Left lung (tissue), 4 donors: ENCODE measurements at regions not wholly inside any gene's neighbourhood (a gene's known extent, or its start where the extent isn't known, plus 50 kb on each side); places are given as distances from the start of the nearest gene placed in this dataset.

Source experiments
- ATAC-seq: fragments of 200-7000 bp; cut with Tn5 transposase; one replicate; pipeline ENCODE4 v1.9.1; 2020; ENCODE audit warnings: moderate library complexity
- DNase-seq, 4 donors: peaks; one replicate each; pipeline ENCODE4 v3.0.0-alpha.2; 2013 to 2020
- H3K27ac ChIP-seq, 2 donors: fragments of 200-600 bp; sonication (generic) in 1 of 2; one replicate each; pipeline versions ENCODE4 v1.5.0 to v1.8.0; 2020 to 2021
- H3K27me3 ChIP-seq, 2 donors: fragments of 200-600 bp; sonication (generic) in 1 of 2; one replicate each; pipeline versions ENCODE4 v1.5.0 to v1.8.0; 2020 to 2021
- H3K36me3 ChIP-seq, 2 donors: fragments of 200-600 bp; sonication (generic) in 1 of 2; one replicate each; pipeline versions ENCODE4 v1.5.0 to v1.8.0; 2020 to 2021
- H3K4me1 ChIP-seq, 2 donors: fragments of 200-600 bp; one replicate each; pipeline ENCODE4 v1.8.0; 2021
- H3K4me3 ChIP-seq, 2 donors: fragments of 200-600 bp; sonication (generic) in 1 of 2; one replicate each; pipeline versions ENCODE4 v1.5.0 to v1.8.0; 2020 to 2021; ENCODE audit warnings: mild to moderate bottlenecking in 1 of 2
- H3K9me3 ChIP-seq, 2 donors: fragments of 200-600 bp; sonication (generic) in 1 of 2; one replicate each; pipeline versions ENCODE4 v1.5.0 to v1.8.0; 2020 to 2021
- CTCF ChIP-seq, 2 donors: fragments of 200-600 bp; sonication (generic) in 1 of 2; IDR thresholded peaks; one replicate each; pipeline versions ENCODE4 v1.5.0 to v1.8.0; 2021; ENCODE audit warnings: antibody characterized with exemption in 2 of 2
- intact Hi-C, 2 donors: fragments of 100-400 bp; cut with DNase I; formaldehyde crosslinking; loops; one replicate each; pipeline versions ENCODE4 v1.11.2 to v1.14.2; 2022
- donor health status: DM: no; HTN: yes; CAD: no.
- donor health status: DM: no; HTN: no; CAD: no.

DNA sequence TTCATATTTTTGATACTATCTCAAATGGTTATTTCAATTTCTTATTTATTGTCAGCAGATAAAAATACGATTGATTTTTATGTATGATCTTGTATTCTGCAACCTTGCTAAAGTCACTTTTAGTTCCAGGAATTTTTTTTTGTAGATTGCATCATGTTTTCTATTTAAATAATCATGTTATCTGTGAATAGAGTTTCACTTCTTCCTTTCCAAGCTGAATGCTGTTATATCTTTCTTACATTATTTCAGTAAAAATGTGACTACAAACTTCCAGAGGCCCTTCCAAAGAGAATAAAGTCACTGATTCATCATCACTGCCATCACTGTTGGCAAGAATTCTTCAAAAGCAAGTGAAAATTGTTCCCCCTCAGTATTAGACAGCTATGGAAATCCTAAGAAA is 104.7 kb upstream of the RAP1B start:
- DNase-seq = no peak
- Histone ChIP-seq H3K27ac (no peak overlapping the region), H3K9me3 (no peaks in the 10 kb centered on the region), H3K27me3 (no peaks in the 10 kb centered on the region), H3K36me3 (no peaks in the 10 kb centered on the region), H3K4me3 (no peak overlapping the region), H3K4me1 (no peaks in the 10 kb centered on the region)
- no peak for TF ChIP-seq CTCF (IDR thresholded peaks at IDR 0.05)
- intact Hi-C loops = no loop called here
- ATAC-seq = no peak

GRCh38 chr12:68506619-68507018 is 104.1 kb upstream of the RAP1B start:
- no peak for TF ChIP-seq CTCF (IDR thresholded peaks at IDR 0.05)
- ATAC-seq = no peak
- no peak for DNase-seq

DNA sequence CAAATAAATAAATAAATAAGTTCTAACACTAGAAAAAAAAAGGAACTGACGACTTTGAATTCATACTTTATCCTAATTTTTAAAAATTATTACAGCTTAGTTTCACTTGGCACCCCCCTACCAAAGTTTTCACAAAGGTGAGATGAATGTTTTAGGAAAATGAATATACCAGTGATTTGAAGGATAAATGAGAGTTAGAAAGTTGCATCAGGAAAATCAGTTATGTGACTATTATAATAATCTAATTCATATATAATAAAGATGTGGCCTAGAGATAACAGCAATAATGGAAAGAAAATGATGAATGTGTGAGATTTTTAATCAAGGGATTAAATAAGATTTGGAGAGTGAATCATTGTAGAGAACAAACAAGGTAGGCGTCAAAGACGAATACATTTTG is 103.0 kb upstream of the RAP1B start:
- H3K27me3 ChIP-seq = no peaks in the 10 kb centered on the region
- no peaks in the 10 kb centered on the region for H3K4me1 ChIP-seq
- intact Hi-C loops = no loop called here
- TF ChIP-seq CTCF (IDR thresholded peaks at IDR 0.05) = no peak
- no peak overlapping the region for H3K4me3 ChIP-seq
- H3K27ac ChIP-seq = no peak overlapping the region
- H3K9me3 ChIP-seq = no peaks in the 10 kb centered on the region
- DNase-seq (no peak), ATAC-seq (no peak)
- no peaks in the 10 kb centered on the region for H3K36me3 ChIP-seq

More at GRCh38 chr12:68506619-68507018, 104.1 kb upstream of the RAP1B start:
- Histone ChIP-seq H3K9me3 (no peaks in the 10 kb centered on the region), H3K27ac (no peak overlapping the region), H3K4me1 (no peaks in the 10 kb centered on the region), H3K4me3 (no peak overlapping the region), H3K27me3 (no peaks in the 10 kb centered on the region), H3K36me3 (no peaks in the 10 kb centered on the region)
- intact Hi-C loops = no loop called here

- Histone ChIP-seq H3K4me3 (no peak overlapping the region), H3K27me3 (no peaks in the 10 kb centered on the region), H3K9me3 (no peaks in the 10 kb centered on the region), H3K27ac (no peak overlapping the region), H3K36me3 (no peaks in the 10 kb centered on the region), H3K4me1 (no peaks in the 10 kb centered on the region)
- TF ChIP-seq CTCF (IDR thresholded peaks at IDR 0.05) = no peak
- ATAC-seq (no peak), DNase-seq (no peak)
- intact Hi-C loops = no loop called here
Observed at GRCh38 chr12:68508576-68508975, 102.1 kb upstream of the RAP1B start.

DNA sequence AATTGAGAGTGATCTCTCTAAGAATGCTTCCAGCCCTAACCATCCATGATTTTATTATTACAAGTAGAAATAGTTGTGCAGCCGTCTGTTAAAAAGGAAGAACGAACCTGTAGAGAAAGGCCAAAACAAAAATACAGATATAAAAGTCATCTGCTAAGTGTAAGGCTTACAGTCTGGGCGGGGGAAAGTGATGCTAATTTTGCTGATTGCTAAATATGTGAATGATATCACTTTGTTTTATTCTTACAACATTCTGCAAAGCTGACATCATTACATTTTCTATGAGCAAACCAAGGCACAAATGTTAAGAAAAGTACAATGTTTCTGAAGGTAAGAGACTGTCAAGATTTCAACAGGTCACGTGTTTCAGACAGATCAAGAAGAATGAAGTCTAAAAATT is 101.5 kb upstream of the RAP1B start:
- DNase-seq (no peak), ATAC-seq (no peak)
- intact Hi-C loops = no loop called here

More for the DNA sequence above, 101.5 kb upstream of the RAP1B start:
- no peak for TF ChIP-seq CTCF (IDR thresholded peaks at IDR 0.05)
- Histone ChIP-seq H3K36me3 (no peaks in the 10 kb centered on the region), H3K4me3 (no peak overlapping the region), H3K4me1 (no peaks in the 10 kb centered on the region), H3K9me3 (no peaks in the 10 kb centered on the region), H3K27me3 (no peaks in the 10 kb centered on the region), H3K27ac (no peak overlapping the region)
